ENCODE measurements at regions not wholly inside any gene's neighbourhood (a gene's known extent, or its start where the extent isn't known, plus 50 kb on each side); places are given as distances from the start of the nearest gene placed in this dataset.

DNA sequence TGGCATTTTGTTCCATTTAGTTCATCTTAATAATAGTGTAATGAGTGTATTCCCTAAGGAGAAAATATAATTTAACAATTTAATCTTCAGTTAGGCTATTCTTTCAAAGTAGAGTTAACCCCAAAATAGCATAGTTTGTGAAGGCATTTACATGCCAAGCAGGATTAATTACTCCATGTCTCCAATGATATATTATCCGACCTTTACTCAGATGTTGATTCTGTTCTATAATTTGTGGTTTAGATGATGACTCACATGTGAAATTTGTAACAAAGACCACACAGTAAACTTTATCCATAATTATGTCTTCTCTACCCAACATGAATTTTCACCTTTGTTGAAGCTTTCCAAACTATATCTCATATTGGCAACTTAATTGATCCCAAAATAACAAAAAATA lies 2065.2 kb downstream of the MRPL39 start:
- Histone ChIP-seq H4K20me1 (replicated peaks in 1 of 2; ENCODE audit: control insufficient read depth in 1 of 2, insufficient read depth in 2 of 2, low read length in 2 of 2) (no peaks in the 10 kb centered on the region), H2BK15ac (ENCODE audit: low read length) (no peak overlapping the region), H3K23me2 (ENCODE audit: low read depth, low read length) (no peaks in the 10 kb centered on the region), H3K23ac (ENCODE audit: insufficient read length) (no peak overlapping the region), H3K36me3 (ENCODE audit: control insufficient read depth in 2 of 4, insufficient read depth in 4 of 4, low read length in 3 of 4) (no peaks in the 10 kb centered on the region), H3K14ac (ENCODE audit: insufficient read length) (no peak overlapping the region), H3K56ac (replicated peaks; ENCODE audit: insufficient read length, low read depth, low read length) (no peak overlapping the region), H3K27ac (ENCODE audit: low read depth, low read length) (no peak overlapping the region), H3K9ac (replicated peaks in 1 of 4; ENCODE audit: extremely low read depth in 1 of 4, low read depth in 3 of 4, low read length in 3 of 4) (no peak overlapping the region), H2AFZ (ENCODE audit: low read length) (no peak overlapping the region), H3K79me1 (ENCODE audit: low read depth, low read length) (no peaks in the 10 kb centered on the region), H3K9me3 (ENCODE audit: insufficient read depth in 2 of 2, low read depth in 1 of 2, low read length in 1 of 2) (peaks cover 0 to 3% of the 10 kb centered on the region in 2 experiments; a peak in 1 of 4 replicates), H4K91ac (replicated peaks; ENCODE audit: insufficient read length, low read length) (no peak overlapping the region), H2BK120ac (replicated peaks; ENCODE audit: low read depth, low read length) (no peak overlapping the region), H2BK5ac (ENCODE audit: low read depth, low read length) (no peak overlapping the region), H2BK12ac (ENCODE audit: low read depth, low read length) (no peak overlapping the region), H3K4me3 (ENCODE audit: extremely low read depth in 1 of 4, insufficient read depth in 2 of 4, low read depth in 3 of 4, low read length in 4 of 4) (no peak overlapping the region), H3K4me2 (ENCODE audit: insufficient read depth in 1 of 2, low read depth in 2 of 2, low read length in 2 of 2) (no peak overlapping the region), H2BK20ac (ENCODE audit: low read length) (no peak overlapping the region), H3K4ac (replicated peaks; ENCODE audit: insufficient read length, low read depth, low read length) (no peak overlapping the region), H4K8ac (ENCODE audit: extremely low read depth, insufficient read depth, low read length) (no peak overlapping the region), H3K18ac (ENCODE audit: extremely low read depth, low read length) (no peak overlapping the region), H3K79me2 (ENCODE audit: control insufficient read depth in 1 of 2, insufficient read depth in 2 of 2, low read length in 2 of 2) (no peaks in the 10 kb centered on the region), H3K27me3 (replicated peaks in 1 of 4; ENCODE audit: control insufficient read depth in 3 of 4, extremely low read depth in 1 of 4, insufficient read depth in 3 of 4, low read length in 3 of 4) (no peaks in the 10 kb centered on the region), H3K4me1 (replicated peaks in 1 of 4; ENCODE audit: control insufficient read depth in 3 of 4, insufficient read depth in 4 of 4, low read length in 3 of 4) (no peaks in the 10 kb centered on the region), H4K5ac (ENCODE audit: insufficient read length, low read depth, low read length) (no peak overlapping the region), H2AK5ac (ENCODE audit: low read depth, low read length) (no peak overlapping the region)
- FAIRE-seq, result no peak
- no peak for DNase-seq (ENCODE audit: low read depth in 1 of 2, low spot score in 2 of 2)
- POLR2A ChIA-PET (ENCODE audit: partially characterized antibody), result no interaction called here
- WGBS, 2 experiments (ENCODE audit: extremely low coverage in 1 of 2, insufficient coverage in 1 of 2, insufficient read length in 1 of 2, insufficient replicate concordance in 2 of 2, low coverage in 1 of 2, low lambda C conversion rate in 2 of 2, missing lambda C conversion rate in 1 of 2), result 91% methylated on average over 1 of the region's 1 CpG; no CpG with 5 or more reads in 1 of the 2 experiments
- CTCF ChIA-PET (ENCODE audit: partially characterized antibody), result no interaction called here
- TF ChIP-seq SIRT6 (IDR thresholded peaks at IDR 0.05; ENCODE audit: low read length) (no peak), JUN (IDR thresholded peaks at IDR 0.05; ENCODE audit: low read depth, low read length) (no peak), CHD2 (IDR thresholded peaks at IDR 0.05; ENCODE audit: low read length) (no peak), MAFK (IDR thresholded peaks at IDR 0.05; ENCODE audit: low read depth, low read length) (no peak), SP1 (IDR thresholded peaks at IDR 0.05; ENCODE audit: low read depth, low read length) (no peak), CTBP2 (IDR thresholded peaks at IDR 0.05; ENCODE audit: borderline replicate concordance, insufficient read depth, insufficient read length, low read length) (no peak), KDM1A (IDR thresholded peaks at IDR 0.05; ENCODE audit: borderline replicate concordance, low read length) (no peak), TBP (IDR thresholded peaks at IDR 0.05; ENCODE audit: low read depth, low read length) (no peak), RNF2 (IDR thresholded peaks at IDR 0.05; ENCODE audit: borderline replicate concordance, low read depth, low read length, missing control alignments, poor library complexity, severe bottlenecking) (no peak), RBBP5 (IDR thresholded peaks at IDR 0.05; ENCODE audit: borderline replicate concordance, low read depth, low read length) (no peak), NRF1 (IDR thresholded peaks at IDR 0.05; ENCODE audit: low read depth, low read length) (no peak), SAP30 (IDR thresholded peaks at IDR 0.05; ENCODE audit: insufficient read depth, insufficient replicate concordance, low read length) (no peak)
- TF ChIP-seq, protein P1, sequence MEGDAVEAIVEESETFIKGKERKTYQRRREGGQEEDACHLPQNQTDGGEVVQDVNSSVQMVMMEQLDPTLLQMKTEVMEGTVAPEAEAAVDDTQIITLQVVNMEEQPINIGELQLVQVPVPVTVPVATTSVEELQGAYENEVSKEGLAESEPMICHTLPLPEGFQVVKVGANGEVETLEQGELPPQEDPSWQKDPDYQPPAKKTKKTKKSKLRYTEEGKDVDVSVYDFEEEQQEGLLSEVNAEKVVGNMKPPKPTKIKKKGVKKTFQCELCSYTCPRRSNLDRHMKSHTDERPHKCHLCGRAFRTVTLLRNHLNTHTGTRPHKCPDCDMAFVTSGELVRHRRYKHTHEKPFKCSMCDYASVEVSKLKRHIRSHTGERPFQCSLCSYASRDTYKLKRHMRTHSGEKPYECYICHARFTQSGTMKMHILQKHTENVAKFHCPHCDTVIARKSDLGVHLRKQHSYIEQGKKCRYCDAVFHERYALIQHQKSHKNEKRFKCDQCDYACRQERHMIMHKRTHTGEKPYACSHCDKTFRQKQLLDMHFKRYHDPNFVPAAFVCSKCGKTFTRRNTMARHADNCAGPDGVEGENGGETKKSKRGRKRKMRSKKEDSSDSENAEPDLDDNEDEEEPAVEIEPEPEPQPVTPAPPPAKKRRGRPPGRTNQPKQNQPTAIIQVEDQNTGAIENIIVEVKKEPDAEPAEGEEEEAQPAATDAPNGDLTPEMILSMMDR (IDR thresholded peaks at IDR 0.05; ENCODE audit: control extremely low read depth in 1 of 3, insufficient read depth in 1 of 3, low read depth in 1 of 3, low read length in 3 of 3), result no peak
